ENCODE measurements at regions not wholly inside any gene's neighbourhood (a gene's known extent, or its start where the extent isn't known, plus 50 kb on each side); places are given as distances from the start of the nearest gene placed in this dataset.

- DNase-seq, result no peak
These were observed 281.5 kb downstream of the SEC14L1 start for GRCh38 chr17:77422104-77422747.

GRCh38 chr17:77422748-77423113 is 282.0 kb downstream of the SEC14L1 start:
- no peak for DNase-seq

DNA sequence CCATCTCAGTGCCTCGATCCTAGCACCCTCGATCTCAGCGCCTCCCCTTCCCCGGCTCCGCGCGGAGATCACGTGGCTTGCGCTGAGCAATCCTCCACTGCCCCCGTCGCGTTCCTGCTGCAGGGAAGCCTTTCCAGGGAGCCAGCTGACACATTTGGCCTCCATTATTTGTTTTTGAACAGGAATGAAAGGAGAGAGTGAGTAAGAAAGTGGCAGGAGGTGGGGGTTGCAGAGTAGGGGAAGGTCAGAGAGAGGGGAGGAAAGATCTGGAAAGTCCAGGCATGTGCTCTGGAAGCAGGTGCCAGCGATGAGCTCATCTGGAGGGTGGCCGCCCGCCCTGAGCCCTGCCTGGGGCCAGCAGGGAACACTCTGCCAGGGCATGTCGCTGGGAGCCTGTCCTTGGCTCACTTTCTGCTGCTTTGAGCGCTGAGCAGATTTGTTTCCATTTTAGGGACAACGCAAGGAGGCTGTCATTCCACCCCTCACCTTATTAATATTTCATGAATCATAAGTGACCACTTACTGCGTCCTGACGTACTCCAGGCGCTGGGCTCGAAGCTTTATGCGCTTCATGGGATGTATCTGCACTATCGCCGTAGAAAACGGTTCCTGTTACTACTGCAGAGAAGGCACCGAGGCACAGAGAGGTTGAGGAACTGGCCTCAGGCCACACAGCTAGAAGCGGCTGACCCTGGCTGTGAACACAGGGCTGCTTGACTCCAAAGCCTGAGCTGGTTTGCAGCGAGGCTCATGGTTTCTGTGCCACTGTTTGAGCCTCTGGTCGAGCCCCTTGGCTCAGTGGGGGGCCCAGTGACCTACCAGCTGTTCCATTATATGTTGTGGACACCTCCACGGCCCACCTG is 283.1 kb downstream of the SEC14L1 start:
- DNase-seq, result no peak

DNA sequence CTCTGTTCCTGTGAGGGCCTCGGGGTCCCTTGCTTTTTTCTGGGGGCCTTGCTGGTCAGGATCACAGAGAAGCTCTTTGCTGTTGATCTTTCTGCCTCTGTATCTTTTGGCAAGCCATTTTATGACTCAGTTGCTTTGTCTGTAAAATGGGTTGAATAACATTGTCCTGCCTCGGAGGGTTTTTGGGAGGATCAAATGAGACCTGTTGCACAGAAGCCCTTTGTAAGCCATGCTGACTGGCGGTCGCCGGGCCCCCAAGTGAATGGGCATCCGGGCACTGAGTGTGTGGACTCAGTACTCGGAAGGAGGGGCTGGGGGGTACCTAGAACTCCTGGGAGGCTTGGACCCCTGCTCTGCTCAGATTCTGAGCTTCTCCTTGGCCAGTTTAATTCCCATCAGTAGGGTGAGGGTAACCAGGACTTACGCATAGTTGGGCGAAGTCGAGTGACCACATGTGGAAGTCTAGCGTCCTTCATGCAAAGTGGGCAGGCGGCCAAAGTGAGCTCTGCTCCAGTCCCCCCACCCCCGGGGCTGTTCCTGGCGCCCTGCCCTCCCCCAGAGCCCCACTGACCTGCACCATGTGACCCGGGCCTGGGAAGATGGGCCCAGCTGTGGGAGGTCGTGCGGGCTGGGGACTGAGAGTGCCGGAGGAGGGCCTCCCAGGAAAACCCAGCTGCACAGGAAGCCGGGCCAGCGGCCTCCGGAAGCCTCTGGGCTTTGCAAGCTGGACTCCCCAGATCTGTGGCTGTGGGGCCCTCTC is 284.0 kb downstream of the SEC14L1 start:
- no peak for DNase-seq

- DNase-seq, result no peak
These were observed 284.6 kb downstream of the SEC14L1 start for GRCh38 chr17:77425348-77425747.

DNA sequence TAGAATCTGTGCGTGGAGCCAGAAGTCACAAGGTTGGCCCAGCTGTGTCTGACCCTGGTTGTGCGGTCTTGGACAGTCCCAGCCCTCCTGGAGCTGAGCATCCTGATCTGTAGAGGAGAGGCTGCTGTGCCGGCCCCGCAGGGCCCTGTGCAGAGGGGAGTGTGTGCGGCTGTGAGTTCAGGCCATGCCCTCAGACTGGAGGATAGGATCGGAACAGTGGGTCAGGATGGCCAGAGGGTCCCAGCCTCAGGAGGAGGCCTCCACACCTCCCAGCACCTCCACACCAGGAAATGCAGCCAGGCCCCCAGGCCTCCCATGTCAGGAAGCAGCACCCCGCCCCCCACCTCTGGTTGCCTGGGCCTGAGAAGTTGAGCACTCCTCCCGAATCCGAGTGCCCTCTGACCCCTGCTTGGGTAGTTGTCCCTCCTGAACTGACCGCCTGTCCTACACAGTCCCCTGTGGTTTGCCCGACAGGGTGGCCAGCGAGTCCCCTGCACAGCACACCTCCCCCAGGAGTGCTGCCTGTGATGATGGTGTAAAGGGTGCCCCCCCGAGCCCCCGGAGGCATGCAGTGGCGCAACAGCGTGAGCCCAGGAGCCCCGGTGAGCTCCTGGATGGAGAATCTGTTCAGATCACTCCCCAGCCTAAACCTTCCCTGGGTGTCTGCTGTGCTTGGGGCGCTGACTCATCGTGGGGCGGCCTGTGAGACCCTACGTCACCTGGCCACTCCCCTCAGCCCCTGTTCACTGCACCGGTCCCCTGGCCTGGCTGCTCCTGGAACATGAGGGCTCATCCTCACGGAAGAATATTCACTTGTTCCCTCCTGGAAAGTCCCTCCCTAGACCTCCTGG is 285.2 kb downstream of the SEC14L1 start:
- peak; percentile 46 for DNase-seq

DNA sequence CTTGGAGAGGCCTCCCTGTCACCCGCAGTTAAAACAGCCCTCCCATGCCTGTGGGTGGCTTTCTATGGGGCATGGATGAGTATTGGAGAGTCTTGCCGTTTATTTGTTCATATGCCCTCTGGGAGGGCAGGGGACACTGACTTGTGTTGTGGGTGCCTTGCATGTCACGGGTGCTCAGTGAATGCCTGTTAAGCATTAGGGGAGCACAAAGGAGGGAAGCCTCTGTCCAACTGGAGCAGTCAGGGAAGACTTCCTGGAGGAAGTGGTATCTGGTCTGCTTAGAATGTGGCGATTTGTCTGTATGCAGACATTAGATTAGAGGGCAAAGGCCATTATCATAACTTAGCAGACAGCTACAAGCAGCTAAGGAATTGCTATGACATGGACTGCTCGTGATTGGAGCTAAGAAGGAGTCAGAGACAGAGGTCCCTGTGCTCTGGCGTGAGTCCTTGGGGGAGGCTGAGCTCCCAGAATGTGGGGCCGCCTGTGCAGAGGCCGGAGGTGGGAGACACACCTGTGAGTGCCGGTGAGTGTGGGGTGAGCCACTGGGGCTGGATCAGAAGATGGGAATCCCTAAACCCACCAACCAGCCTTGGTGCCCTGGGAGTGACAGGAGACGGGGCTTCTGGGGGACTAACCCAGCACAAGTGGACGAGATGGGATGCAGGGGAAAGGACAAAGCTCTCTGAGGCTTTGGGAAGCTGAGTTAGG is 286.1 kb downstream of the SEC14L1 start:
- DNase-seq, result no peak

- no peak for DNase-seq
These were observed 286.7 kb downstream of the SEC14L1 start for GRCh38 chr17:77427391-77427991.

GRCh38 chr17:77428020-77428748 is 287.4 kb downstream of the SEC14L1 start:
- no peak for DNase-seq

DNA sequence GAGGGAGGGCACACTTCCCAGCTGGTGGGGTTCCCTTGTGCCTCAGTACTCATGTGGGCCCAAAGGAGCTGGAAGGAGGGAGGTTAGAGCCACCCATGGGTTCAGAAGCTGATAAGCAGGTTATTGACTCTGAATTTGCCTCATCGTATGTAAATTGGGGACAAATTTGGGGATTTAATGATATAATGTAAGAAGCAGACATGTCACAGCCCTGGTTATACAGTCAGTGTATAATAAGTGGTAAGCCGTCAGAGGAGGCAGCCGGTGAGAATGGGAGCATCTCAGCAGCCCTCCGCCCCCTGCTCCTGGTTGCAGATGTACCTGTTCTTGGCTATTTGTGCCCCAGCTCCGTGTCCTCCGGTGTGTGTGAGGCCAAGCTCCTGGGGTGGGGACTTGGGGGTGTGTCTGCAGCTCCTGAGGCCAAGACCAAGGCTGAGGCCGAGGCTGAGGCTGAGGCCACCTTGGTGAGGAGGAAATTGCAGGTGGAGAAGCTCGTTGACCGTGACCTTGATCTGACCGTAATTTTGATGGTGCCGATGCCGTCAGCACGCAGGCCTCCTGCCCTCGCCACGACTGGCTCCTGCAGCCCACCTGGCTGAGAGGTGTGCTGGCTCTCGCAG is 288.1 kb downstream of the SEC14L1 start:
- no peak for DNase-seq

GRCh38 chr17:77429369-77429968 is 288.7 kb downstream of the SEC14L1 start:
- DNase-seq, result no peak

GRCh38 chr17:77429969-77430752 is 289.4 kb downstream of the SEC14L1 start:
- DNase-seq, result peak; percentile 88

GRCh38 chr17:77432034-77432661 is 291.4 kb downstream of the SEC14L1 start:
- DNase-seq, result no peak

- DNase-seq, result peak; percentile 43
These were observed 292.0 kb downstream of the SEC14L1 start for GRCh38 chr17:77432742-77433141.

DNA sequence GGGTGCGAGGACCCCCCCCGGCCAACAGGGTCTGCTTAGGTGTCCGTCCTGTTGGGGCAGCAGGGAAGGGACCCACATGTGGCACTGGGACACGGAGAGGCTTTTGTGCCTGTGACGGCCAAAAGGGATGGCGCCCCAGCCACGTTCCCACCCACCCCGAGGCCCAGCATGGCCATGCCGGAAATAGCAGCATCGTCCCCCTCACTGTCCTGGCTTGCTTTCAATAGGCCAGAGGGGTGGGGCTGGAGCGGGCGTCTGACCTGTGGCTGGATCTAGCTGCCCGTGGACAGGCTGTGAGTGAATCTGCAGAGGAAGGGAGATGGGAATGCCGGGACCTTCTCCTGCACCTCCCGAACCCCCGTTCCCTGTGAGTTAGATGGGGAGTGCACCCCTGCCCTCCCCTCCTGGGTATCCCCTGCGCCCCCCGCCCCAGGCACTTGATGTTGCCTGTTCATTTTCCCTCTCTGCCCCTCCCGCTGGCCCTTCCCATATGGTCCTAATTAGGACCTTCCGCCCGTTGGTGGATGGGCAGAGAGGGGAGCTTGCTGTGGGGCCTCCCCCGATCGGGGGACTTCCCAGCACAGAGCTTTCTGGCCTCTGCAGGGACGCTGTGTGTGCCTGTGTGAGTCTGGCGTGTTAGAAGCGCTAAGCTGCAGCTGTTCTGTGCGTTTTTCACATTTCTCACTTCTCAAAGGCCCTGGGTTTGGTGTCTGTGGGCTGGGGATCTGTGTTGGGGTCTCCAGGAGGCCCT is 292.8 kb downstream of the SEC14L1 start:
- peak; percentile 64 for DNase-seq

GRCh38 chr17:77434136-77435114 is 293.7 kb downstream of the SEC14L1 start:
- no peak for DNase-seq

Data from stimulated activated CD4-positive, alpha-beta T cell treated with anti-CD3 and anti-CD28 coated beads, Interleukin-4, amount 100 ng/mL, for 1 hour (primary cell).